GM12878 (cell line): ENCODE measurements at regions not wholly inside any gene's neighbourhood (a gene's known extent, or its start where the extent isn't known, plus 50 kb on each side); places are given as distances from the start of the nearest gene placed in this dataset.

Experiments
- CHD1 ChIP-seq: IDR thresholded peaks from 2 replicates; pipeline ENCODE4 v1.6.1; 2012; ENCODE audit warnings: low read depth, low read length, improper control_type of control experiment
- CREM ChIP-seq: IDR thresholded peaks from 2 replicates; pipeline ENCODE4 v1.6.1; 2014; ENCODE audit warnings: antibody characterized with exemption, low read depth
- ELK1 ChIP-seq: IDR thresholded peaks from 2 replicates; pipeline ENCODE4 v1.6.1; 2012; ENCODE audit warnings: low read depth, low read length, improper control_type of control experiment
- EZH2 ChIP-seq: IDR thresholded peaks from 2 replicates; pipeline ENCODE4 v1.6.1; 2012; ENCODE audit warnings: low read depth, mild to moderate bottlenecking, control low read depth, inconsistent platforms, low read length, borderline replicate concordance; ENCODE audit not compliant: control insufficient read depth
- MEF2A ChIP-seq: IDR thresholded peaks from 2 replicates; pipeline ENCODE4 v1.6.1; 2011; ENCODE audit warnings: low read depth, mild to moderate bottlenecking, low read length, moderate library complexity; ENCODE audit not compliant: insufficient read depth
- PAX8 ChIP-seq: fragments of 450-650 bp; IDR thresholded peaks from 2 replicates; pipeline ENCODE4 v1.6.1; 2017; ENCODE audit warnings: mild to moderate bottlenecking, moderate library complexity
- POLR2AphosphoS5 ChIP-seq: IDR thresholded peaks from 2 replicates; pipeline ENCODE4 v1.6.1; 2011; ENCODE audit warnings: mild to moderate bottlenecking, low read length, inconsistent platforms
- SREBF2 ChIP-seq: IDR thresholded peaks from 2 replicates; pipeline ENCODE4 v1.6.1; 2012; ENCODE audit warnings: mild to moderate bottlenecking, low read length
- STAT1 ChIP-seq: fragments of 450-650 bp; conservative IDR thresholded peaks from 2 replicates; pipeline ENCODE4 v1.6.1; 2014; ENCODE audit warnings: antibody characterized with exemption, mild to moderate bottlenecking
- ZBTB33 ChIP-seq: fragments of 450-650 bp; IDR thresholded peaks from 2 replicates; pipeline ENCODE4 v1.6.1; 2017; ENCODE audit warnings: mild to moderate bottlenecking
- TF ChIP-seq, protein P1 (sequence below), 3 experiments: IDR thresholded peaks in 2 of 3; conservative IDR thresholded peaks in 1 of 3; 2 replicates each; pipeline ENCODE4 v1.5.1; 2011; ENCODE audit warnings: low read depth in 3 of 3, low read length in 3 of 3, mild to moderate bottlenecking in 3 of 3, control low read depth in 2 of 3, moderate library complexity in 2 of 3, inconsistent platforms in 1 of 3, mixed read lengths in 1 of 3; ENCODE audit not compliant: control insufficient read depth in 2 of 3, insufficient read depth in 1 of 3; ENCODE audit errors: extremely low read depth in 1 of 3
- TF ChIP-seq, protein P2 (sequence below): fragments of 450-650 bp; IDR thresholded peaks from 2 replicates; pipeline ENCODE4 v1.6.1; 2016; ENCODE audit warnings: mild to moderate bottlenecking

GRCh38 chr2:19033240-19033639 is 325.2 kb downstream of the OSR1 start:
- TF ChIP-seq SREBF2 (no peak), ELK1 (no peak), POLR2AphosphoS5 (no peak), ZBTB33 (no peak), CREM (no peak), STAT1 (no peak), MEF2A (no peak), CHD1 (no peak), PAX8 (no peak), EZH2 (no peak)
- TF ChIP-seq, protein P1, sequence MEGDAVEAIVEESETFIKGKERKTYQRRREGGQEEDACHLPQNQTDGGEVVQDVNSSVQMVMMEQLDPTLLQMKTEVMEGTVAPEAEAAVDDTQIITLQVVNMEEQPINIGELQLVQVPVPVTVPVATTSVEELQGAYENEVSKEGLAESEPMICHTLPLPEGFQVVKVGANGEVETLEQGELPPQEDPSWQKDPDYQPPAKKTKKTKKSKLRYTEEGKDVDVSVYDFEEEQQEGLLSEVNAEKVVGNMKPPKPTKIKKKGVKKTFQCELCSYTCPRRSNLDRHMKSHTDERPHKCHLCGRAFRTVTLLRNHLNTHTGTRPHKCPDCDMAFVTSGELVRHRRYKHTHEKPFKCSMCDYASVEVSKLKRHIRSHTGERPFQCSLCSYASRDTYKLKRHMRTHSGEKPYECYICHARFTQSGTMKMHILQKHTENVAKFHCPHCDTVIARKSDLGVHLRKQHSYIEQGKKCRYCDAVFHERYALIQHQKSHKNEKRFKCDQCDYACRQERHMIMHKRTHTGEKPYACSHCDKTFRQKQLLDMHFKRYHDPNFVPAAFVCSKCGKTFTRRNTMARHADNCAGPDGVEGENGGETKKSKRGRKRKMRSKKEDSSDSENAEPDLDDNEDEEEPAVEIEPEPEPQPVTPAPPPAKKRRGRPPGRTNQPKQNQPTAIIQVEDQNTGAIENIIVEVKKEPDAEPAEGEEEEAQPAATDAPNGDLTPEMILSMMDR (IDR thresholded peaks at IDR 0.05 in 2 of 3, conservative IDR thresholded peaks at IDR 0.05 in 1 of 3; ENCODE audit: control insufficient read depth in 2 of 3, extremely low read depth in 1 of 3, insufficient read depth in 1 of 3, low read depth in 3 of 3, low read length in 3 of 3), result no peak
- TF ChIP-seq, protein P2, sequence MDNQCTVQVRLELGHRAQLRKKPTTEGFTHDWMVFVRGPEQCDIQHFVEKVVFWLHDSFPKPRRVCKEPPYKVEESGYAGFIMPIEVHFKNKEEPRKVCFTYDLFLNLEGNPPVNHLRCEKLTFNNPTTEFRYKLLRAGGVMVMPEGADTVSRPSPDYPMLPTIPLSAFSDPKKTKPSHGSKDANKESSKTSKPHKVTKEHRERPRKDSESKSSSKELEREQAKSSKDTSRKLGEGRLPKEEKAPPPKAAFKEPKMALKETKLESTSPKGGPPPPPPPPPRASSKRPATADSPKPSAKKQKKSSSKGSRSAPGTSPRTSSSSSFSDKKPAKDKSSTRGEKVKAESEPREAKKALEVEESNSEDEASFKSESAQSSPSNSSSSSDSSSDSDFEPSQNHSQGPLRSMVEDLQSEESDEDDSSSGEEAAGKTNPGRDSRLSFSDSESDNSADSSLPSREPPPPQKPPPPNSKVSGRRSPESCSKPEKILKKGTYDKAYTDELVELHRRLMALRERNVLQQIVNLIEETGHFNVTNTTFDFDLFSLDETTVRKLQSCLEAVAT, result no peak
